ENCODE measurements at regions not wholly inside any gene's neighbourhood (a gene's known extent, or its start where the extent isn't known, plus 50 kb on each side); places are given as distances from the start of the nearest gene placed in this dataset.

- no peak overlapping the region for H3K4me3 ChIP-seq (ENCODE audit: low read depth, low read length)
- TF ChIP-seq CTCF (IDR thresholded peaks at IDR 0.05; ENCODE audit: borderline replicate concordance, insufficient read depth, low read depth, low read length) = no peak
Measured at GRCh38 chr1:193730017-193730416, 543.6 kb upstream of the B3GALT2 start.

- H3K4me3 ChIP-seq (ENCODE audit: low read depth, low read length) = no peak overlapping the region
- no peak for TF ChIP-seq CTCF (IDR thresholded peaks at IDR 0.05; ENCODE audit: borderline replicate concordance, insufficient read depth, low read depth, low read length)
Measured at GRCh38 chr1:193729429-193729828, 543.0 kb upstream of the B3GALT2 start.

GRCh38 chr1:193727850-193728249, 541.4 kb upstream of the B3GALT2 start:
- no peak overlapping the region for H3K4me3 ChIP-seq (ENCODE audit: low read depth, low read length)
- TF ChIP-seq CTCF (IDR thresholded peaks at IDR 0.05; ENCODE audit: borderline replicate concordance, insufficient read depth, low read depth, low read length) = no peak

- no peak overlapping the region for H3K4me3 ChIP-seq (ENCODE audit: low read depth, low read length)
- no peak for TF ChIP-seq CTCF (IDR thresholded peaks at IDR 0.05; ENCODE audit: borderline replicate concordance, insufficient read depth, low read depth, low read length)
Measured at GRCh38 chr1:193726722-193727121, 540.3 kb upstream of the B3GALT2 start.

- no peak overlapping the region for H3K4me3 ChIP-seq (ENCODE audit: low read depth, low read length)
- TF ChIP-seq CTCF (IDR thresholded peaks at IDR 0.05; ENCODE audit: borderline replicate concordance, insufficient read depth, low read depth, low read length) = no peak
Measured at GRCh38 chr1:193712392-193712791, 526.0 kb upstream of the B3GALT2 start.

- TF ChIP-seq CTCF (IDR thresholded peaks at IDR 0.05; ENCODE audit: borderline replicate concordance, insufficient read depth, low read depth, low read length) = no peak
- no peak overlapping the region for H3K4me3 ChIP-seq (ENCODE audit: low read depth, low read length)
Measured at GRCh38 chr1:193709607-193710006, 523.2 kb upstream of the B3GALT2 start.

GRCh38 chr1:193707271-193708021, 521.0 kb upstream of the B3GALT2 start:
- H3K4me3 ChIP-seq (ENCODE audit: low read depth, low read length) = no peak overlapping the region
- no peak for TF ChIP-seq CTCF (IDR thresholded peaks at IDR 0.05; ENCODE audit: borderline replicate concordance, insufficient read depth, low read depth, low read length)

All from GM12875 (cell line).